ENCODE measurements at regions not wholly inside any gene's neighbourhood (a gene's known extent, or its start where the extent isn't known, plus 50 kb on each side); places are given as distances from the start of the nearest gene placed in this dataset.

DNA sequence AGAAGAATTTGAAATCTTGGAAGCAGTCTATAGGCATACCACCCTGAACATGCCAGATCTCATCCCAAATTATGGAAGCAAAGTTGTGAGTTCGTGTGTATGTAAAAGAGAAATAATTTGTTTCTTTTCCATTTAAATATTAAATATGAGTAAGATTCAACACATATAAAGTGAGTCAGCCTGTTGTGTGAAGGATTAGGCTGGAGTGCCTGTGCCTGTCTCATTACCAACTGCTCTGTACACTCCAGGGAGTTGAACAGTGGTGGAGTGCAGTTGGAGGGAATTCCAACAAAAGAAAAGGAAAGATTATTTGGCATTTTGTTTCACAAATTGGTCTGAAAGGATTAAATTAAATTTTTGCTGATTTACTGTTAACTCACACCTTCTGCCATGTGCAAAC, 435.6 kb downstream of the FAT4 start:
- no peaks in the 10 kb centered on the region for H4K20me1 ChIP-seq (ENCODE audit: insufficient read depth, low read length)
- no peaks in the 10 kb centered on the region for H3K27me3 ChIP-seq (ENCODE audit: insufficient read depth, low read length, poor library complexity)
- H3K4me2 ChIP-seq (ENCODE audit: insufficient read depth, low read length), result no peak overlapping the region
- no peak overlapping the region for H3K4me3 ChIP-seq (ENCODE audit: low read depth in 1 of 2, low read length in 2 of 2)
- no peak for TF ChIP-seq EZH2 (IDR thresholded peaks at IDR 0.05; ENCODE audit: borderline replicate concordance, low read depth, low read length, severe bottlenecking)
- TF ChIP-seq, protein P1, sequence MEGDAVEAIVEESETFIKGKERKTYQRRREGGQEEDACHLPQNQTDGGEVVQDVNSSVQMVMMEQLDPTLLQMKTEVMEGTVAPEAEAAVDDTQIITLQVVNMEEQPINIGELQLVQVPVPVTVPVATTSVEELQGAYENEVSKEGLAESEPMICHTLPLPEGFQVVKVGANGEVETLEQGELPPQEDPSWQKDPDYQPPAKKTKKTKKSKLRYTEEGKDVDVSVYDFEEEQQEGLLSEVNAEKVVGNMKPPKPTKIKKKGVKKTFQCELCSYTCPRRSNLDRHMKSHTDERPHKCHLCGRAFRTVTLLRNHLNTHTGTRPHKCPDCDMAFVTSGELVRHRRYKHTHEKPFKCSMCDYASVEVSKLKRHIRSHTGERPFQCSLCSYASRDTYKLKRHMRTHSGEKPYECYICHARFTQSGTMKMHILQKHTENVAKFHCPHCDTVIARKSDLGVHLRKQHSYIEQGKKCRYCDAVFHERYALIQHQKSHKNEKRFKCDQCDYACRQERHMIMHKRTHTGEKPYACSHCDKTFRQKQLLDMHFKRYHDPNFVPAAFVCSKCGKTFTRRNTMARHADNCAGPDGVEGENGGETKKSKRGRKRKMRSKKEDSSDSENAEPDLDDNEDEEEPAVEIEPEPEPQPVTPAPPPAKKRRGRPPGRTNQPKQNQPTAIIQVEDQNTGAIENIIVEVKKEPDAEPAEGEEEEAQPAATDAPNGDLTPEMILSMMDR (IDR thresholded peaks at IDR 0.05; ENCODE audit: borderline replicate concordance, extremely low read depth, low read length, poor library complexity, severe bottlenecking), result no peak
- ATAC-seq (ENCODE audit: insufficient read depth, low read depth), result no peak
- no peaks in the 10 kb centered on the region for H3K4me1 ChIP-seq (ENCODE audit: insufficient read depth, low read length)
- no peaks in the 10 kb centered on the region for H3K9me3 ChIP-seq (ENCODE audit: insufficient read depth, low read length, severe bottlenecking)
- H3K27ac ChIP-seq (ENCODE audit: low read length), result no peak overlapping the region
- no peak for DNase-seq
- H3K36me3 ChIP-seq (ENCODE audit: insufficient read depth, low read length), result no peaks in the 10 kb centered on the region
- H3K9ac ChIP-seq (ENCODE audit: low read depth, low read length), result no peak overlapping the region
- no peaks in the 10 kb centered on the region for H3K79me2 ChIP-seq (ENCODE audit: insufficient read depth, low read length)
- no peak overlapping the region for H2AFZ ChIP-seq (ENCODE audit: low read depth, low read length)

DNA sequence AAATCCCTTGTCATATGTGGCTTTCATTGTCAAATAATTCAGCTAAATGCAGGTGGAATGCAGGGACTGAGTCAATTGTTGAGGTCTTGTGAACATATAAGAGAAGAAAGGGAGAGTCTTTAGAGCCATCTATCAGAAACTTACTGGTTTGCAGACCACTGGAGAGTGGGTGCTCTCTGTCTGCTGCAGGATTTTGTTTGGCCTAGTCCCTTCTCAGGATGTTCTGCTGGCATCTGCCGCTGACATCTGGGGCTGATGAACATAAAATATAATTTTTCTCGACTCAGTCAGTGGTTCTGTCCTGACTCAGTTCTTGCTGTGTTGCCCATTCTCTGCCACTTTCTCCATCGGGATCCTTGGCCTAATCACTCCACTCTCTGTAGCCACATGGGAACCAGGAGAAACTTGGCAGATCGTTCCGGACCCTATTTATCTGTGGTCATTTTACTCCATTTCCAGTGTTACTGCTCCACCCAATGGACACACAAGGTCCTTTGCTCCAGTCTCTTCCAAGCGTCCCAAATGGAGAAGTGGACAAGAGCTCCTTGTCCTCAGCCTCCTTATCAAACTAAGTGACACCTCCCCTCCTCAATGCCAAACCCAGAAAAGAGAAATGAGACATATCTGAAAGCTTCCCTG, 436.2 kb downstream of the FAT4 start:
- no peak for DNase-seq
- Histone ChIP-seq H3K27me3 (ENCODE audit: insufficient read depth, low read length, poor library complexity) (no peaks in the 10 kb centered on the region), H3K36me3 (ENCODE audit: insufficient read depth, low read length) (no peaks in the 10 kb centered on the region), H3K27ac (ENCODE audit: low read length) (no peak overlapping the region), H3K9ac (ENCODE audit: low read depth, low read length) (no peak overlapping the region), H3K4me3 (ENCODE audit: low read depth in 1 of 2, low read length in 2 of 2) (no peak overlapping the region), H3K4me2 (ENCODE audit: insufficient read depth, low read length) (no peak overlapping the region), H3K79me2 (ENCODE audit: insufficient read depth, low read length) (no peaks in the 10 kb centered on the region), H4K20me1 (ENCODE audit: insufficient read depth, low read length) (no peaks in the 10 kb centered on the region), H3K9me3 (ENCODE audit: insufficient read depth, low read length, severe bottlenecking) (no peaks in the 10 kb centered on the region), H2AFZ (ENCODE audit: low read depth, low read length) (no peak overlapping the region), H3K4me1 (ENCODE audit: insufficient read depth, low read length) (no peaks in the 10 kb centered on the region)
- no peak for ATAC-seq (ENCODE audit: insufficient read depth, low read depth)
- TF ChIP-seq, protein P1 (IDR thresholded peaks at IDR 0.05; ENCODE audit: borderline replicate concordance, extremely low read depth, low read length, poor library complexity, severe bottlenecking), result no peak
- TF ChIP-seq EZH2 (IDR thresholded peaks at IDR 0.05; ENCODE audit: borderline replicate concordance, low read depth, low read length, severe bottlenecking), result no peak

DNA sequence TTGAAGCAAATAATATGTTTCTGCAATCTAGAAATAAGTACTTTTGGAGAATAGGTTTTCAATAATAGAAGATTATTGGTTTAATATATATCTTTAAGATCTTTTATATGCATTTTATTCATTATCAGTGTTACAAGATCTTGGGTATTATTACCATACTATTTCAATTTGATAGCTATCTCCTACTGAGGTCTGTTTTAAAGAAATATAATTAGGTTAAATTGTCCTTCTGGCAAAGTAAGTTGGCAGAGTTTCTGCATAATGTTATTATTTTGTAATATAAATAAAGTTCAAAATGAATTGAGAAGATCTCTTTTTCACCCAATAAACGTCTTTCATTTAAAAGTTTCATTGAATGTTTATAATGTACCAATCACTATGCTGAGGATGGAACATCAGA, 443.7 kb downstream of the FAT4 start:
- H3K9me3 ChIP-seq (ENCODE audit: insufficient read depth, low read length, severe bottlenecking), result no peaks in the 10 kb centered on the region
- H3K4me2 ChIP-seq (ENCODE audit: insufficient read depth, low read length), result no peak overlapping the region
- no peak overlapping the region for H3K27ac ChIP-seq (ENCODE audit: low read length)
- H3K27me3 ChIP-seq (ENCODE audit: insufficient read depth, low read length, poor library complexity), result no peaks in the 10 kb centered on the region
- no peak for ATAC-seq (ENCODE audit: insufficient read depth, low read depth)
- no peaks in the 10 kb centered on the region for H4K20me1 ChIP-seq (ENCODE audit: insufficient read depth, low read length)
- H3K4me3 ChIP-seq (ENCODE audit: low read depth in 1 of 2, low read length in 2 of 2), result no peak overlapping the region
- no peaks in the 10 kb centered on the region for H3K4me1 ChIP-seq (ENCODE audit: insufficient read depth, low read length)
- H3K79me2 ChIP-seq (ENCODE audit: insufficient read depth, low read length), result no peaks in the 10 kb centered on the region
- H3K36me3 ChIP-seq (ENCODE audit: insufficient read depth, low read length), result no peaks in the 10 kb centered on the region
- H3K9ac ChIP-seq (ENCODE audit: low read depth, low read length), result no peak overlapping the region
- TF ChIP-seq, protein P1 (IDR thresholded peaks at IDR 0.05; ENCODE audit: borderline replicate concordance, extremely low read depth, low read length, poor library complexity, severe bottlenecking), result no peak
- TF ChIP-seq EZH2 (IDR thresholded peaks at IDR 0.05; ENCODE audit: borderline replicate concordance, low read depth, low read length, severe bottlenecking), result no peak
- H2AFZ ChIP-seq (ENCODE audit: low read depth, low read length), result no peak overlapping the region
- no peak for DNase-seq
